ENCODE measurements at regions not wholly inside any gene's neighbourhood (a gene's known extent, or its start where the extent isn't known, plus 50 kb on each side); places are given as distances from the start of the nearest gene placed in this dataset.

DNA sequence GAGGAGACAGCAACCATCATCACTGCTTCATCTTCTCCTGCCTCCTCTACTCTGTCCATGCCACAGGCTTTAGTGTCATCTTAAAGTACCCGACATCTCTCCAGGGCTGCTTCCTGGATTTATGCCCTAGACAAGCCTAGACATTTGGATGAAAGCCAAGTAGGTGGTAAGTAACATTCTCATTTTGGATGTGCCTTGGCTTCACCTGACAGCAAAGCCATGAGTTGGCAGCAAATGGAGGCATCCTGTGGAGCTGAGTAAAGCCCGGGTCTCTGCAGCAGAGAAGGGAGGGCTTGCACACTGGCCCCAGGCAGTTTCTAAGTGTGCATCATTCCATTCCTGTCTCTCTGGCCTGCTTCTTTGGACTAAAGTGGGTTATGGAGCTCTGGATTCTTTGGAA is 299.1 kb downstream of the DMAC1 start:
- 83% methylated on average over 2 of the region's 2 CpGs; no CpG with 5 or more reads in 1 of the 2 experiments for WGBS, 2 experiments (ENCODE audit: extremely low coverage in 1 of 2, insufficient coverage in 1 of 2, insufficient read length in 1 of 2, insufficient replicate concordance in 2 of 2, low coverage in 1 of 2, low lambda C conversion rate in 2 of 2, missing lambda C conversion rate in 1 of 2)
- Histone ChIP-seq H2AFZ (ENCODE audit: low read length) (no peak overlapping the region), H3K9ac (replicated peaks in 1 of 4; ENCODE audit: extremely low read depth in 1 of 4, low read depth in 3 of 4, low read length in 3 of 4) (no peak overlapping the region), H2BK15ac (ENCODE audit: low read length) (no peak overlapping the region), H3K56ac (replicated peaks; ENCODE audit: insufficient read length, low read depth, low read length) (no peak overlapping the region), H3K23me2 (ENCODE audit: low read depth, low read length) (no peaks in the 10 kb centered on the region), H2BK20ac (ENCODE audit: low read length) (no peak overlapping the region), H3K79me2 (ENCODE audit: control insufficient read depth in 1 of 2, insufficient read depth in 2 of 2, low read length in 2 of 2) (no peaks in the 10 kb centered on the region), H2BK120ac (replicated peaks; ENCODE audit: low read depth, low read length) (no peak overlapping the region), H2BK5ac (ENCODE audit: low read depth, low read length) (no peak overlapping the region), H3K4ac (replicated peaks; ENCODE audit: insufficient read length, low read depth, low read length) (no peak overlapping the region), H4K91ac (replicated peaks; ENCODE audit: insufficient read length, low read length) (no peak overlapping the region), H3K14ac (ENCODE audit: insufficient read length) (no peak overlapping the region), H4K5ac (ENCODE audit: insufficient read length, low read depth, low read length) (no peak overlapping the region), H3K23ac (ENCODE audit: insufficient read length) (no peak overlapping the region), H3K4me2 (ENCODE audit: insufficient read depth in 1 of 2, low read depth in 2 of 2, low read length in 2 of 2) (no peak overlapping the region), H3K36me3 (ENCODE audit: control insufficient read depth in 2 of 4, insufficient read depth in 4 of 4, low read length in 3 of 4) (no peaks in the 10 kb centered on the region), H3K27me3 (replicated peaks in 1 of 4; ENCODE audit: control insufficient read depth in 3 of 4, extremely low read depth in 1 of 4, insufficient read depth in 3 of 4, low read length in 3 of 4) (no peaks in the 10 kb centered on the region), H4K8ac (ENCODE audit: extremely low read depth, insufficient read depth, low read length) (no peak overlapping the region), H3K18ac (ENCODE audit: extremely low read depth, low read length) (no peak overlapping the region), H3K4me1 (replicated peaks in 1 of 4; ENCODE audit: control insufficient read depth in 3 of 4, insufficient read depth in 4 of 4, low read length in 3 of 4) (no peaks in the 10 kb centered on the region), H4K20me1 (replicated peaks in 1 of 2; ENCODE audit: control insufficient read depth in 1 of 2, insufficient read depth in 2 of 2, low read length in 2 of 2) (no peaks in the 10 kb centered on the region), H3K79me1 (ENCODE audit: low read depth, low read length) (no peaks in the 10 kb centered on the region), H2BK12ac (ENCODE audit: low read depth, low read length) (no peak overlapping the region), H3K4me3 (ENCODE audit: extremely low read depth in 1 of 4, insufficient read depth in 2 of 4, low read depth in 3 of 4, low read length in 4 of 4) (no peak overlapping the region), H3K9me3 (ENCODE audit: insufficient read depth in 2 of 2, low read depth in 1 of 2, low read length in 1 of 2) (no peaks in the 10 kb centered on the region), H2AK5ac (ENCODE audit: low read depth, low read length) (no peak overlapping the region), H3K27ac (ENCODE audit: low read depth, low read length) (no peak overlapping the region)
- CTCF ChIA-PET (ENCODE audit: partially characterized antibody) = interaction anchor here (1.0 to 1.2 kb wide), 2 partner anchors 15 to 266 kb away, joined by 4 read pairs; no protein-coding TSS in a partner anchor
- no peak for DNase-seq (ENCODE audit: low read depth in 1 of 2, low spot score in 2 of 2)
- FAIRE-seq = no peak
- no peak for TF ChIP-seq GTF2F1 (IDR thresholded peaks at IDR 0.05; ENCODE audit: borderline replicate concordance, low read depth, low read length)
- no peak for TF ChIP-seq TAF7 (optimal IDR thresholded peaks at IDR 0.05; ENCODE audit: borderline replicate concordance, low read depth, low read length)
- TF ChIP-seq TEAD4 (IDR thresholded peaks at IDR 0.05; ENCODE audit: low read depth, low read length) = no peak
- no peak for TF ChIP-seq SIX5 (IDR thresholded peaks at IDR 0.05; ENCODE audit: low read depth, low read length)
- no peak for TF ChIP-seq NANOG (IDR thresholded peaks at IDR 0.05; ENCODE audit: insufficient read depth, low read depth, low read length, poor library complexity, severe bottlenecking)
- TF ChIP-seq POLR2A (IDR thresholded peaks at IDR 0.05; ENCODE audit: control extremely low read depth in 1 of 2, low read depth in 2 of 2, low read length in 2 of 2) = no peak
- TF ChIP-seq CBX5 (IDR thresholded peaks at IDR 0.05; ENCODE audit: low read depth, low read length) = no peak
- no peak for TF ChIP-seq SP4 (IDR thresholded peaks at IDR 0.05; ENCODE audit: low read length)
- TF ChIP-seq BACH1 (IDR thresholded peaks at IDR 0.05; ENCODE audit: low read length) = no peak
- TF ChIP-seq GABPA (IDR thresholded peaks at IDR 0.05; ENCODE audit: borderline replicate concordance, insufficient read depth, low read length) = no peak
- no peak for TF ChIP-seq CBX8 (IDR thresholded peaks at IDR 0.05; ENCODE audit: borderline replicate concordance, low read depth, low read length)
- POLR2A ChIA-PET (ENCODE audit: partially characterized antibody) = no interaction called here

Data from H1 (cell line).